ENCODE measurements at regions not wholly inside any gene's neighbourhood (a gene's known extent, or its start where the extent isn't known, plus 50 kb on each side); places are given as distances from the start of the nearest gene placed in this dataset.

GRCh38 chr18:60880184-60880583 is 453.0 kb upstream of the CDH20 start:
- no peak overlapping the region for H2BK120ac ChIP-seq (ENCODE audit: low read depth, low read length, poor library complexity, severe bottlenecking)
- no peaks in the 10 kb centered on the region for H3K23me2 ChIP-seq (ENCODE audit: insufficient read length, low read depth, low read length, poor library complexity, severe bottlenecking)
- H3K4me2 ChIP-seq (ENCODE audit: insufficient read depth, insufficient read length, low read length), result no peak overlapping the region
- H3K4ac ChIP-seq (ENCODE audit: low read depth, low read length), result no peak overlapping the region
- Mint-ChIP-seq H3K4me1 (peaks cover 0 to 5% of the 10 kb centered on the region in 2 experiments; a peak in 2 of 4 replicates), H3K4me3 (no peak overlapping the region), H3K27ac (no peak overlapping the region), H3K36me3 (ENCODE audit: insufficient read depth in 1 of 3, low read depth in 3 of 3) (no peaks in the 10 kb centered on the region), H3K27me3 (ENCODE audit: low read depth) (no peaks in the 10 kb centered on the region), H3K9me3 (no peaks in the 10 kb centered on the region)
- H2AFZ ChIP-seq (ENCODE audit: low read length), result no peak overlapping the region
- no peak overlapping the region for H3K27ac ChIP-seq (ENCODE audit: insufficient read length, low read depth, low read length)
- H4K8ac ChIP-seq (replicated peaks; ENCODE audit: insufficient read length, low read depth, low read length), result no peak overlapping the region
- H4K91ac ChIP-seq (ENCODE audit: insufficient read length, low read depth, low read length), result no peak overlapping the region
- no peaks in the 10 kb centered on the region for H3K79me1 ChIP-seq (ENCODE audit: insufficient read depth, low read depth, low read length, poor library complexity, severe bottlenecking)
- H3K9ac ChIP-seq (ENCODE audit: extremely low read depth, insufficient read length, low read length), result no peak overlapping the region
- H3K27me3 ChIP-seq (ENCODE audit: insufficient read depth, low read length), result no peaks in the 10 kb centered on the region
- H4K20me1 ChIP-seq (ENCODE audit: control insufficient read depth, insufficient read depth, insufficient read length), result no peaks in the 10 kb centered on the region
- no peak overlapping the region for H2BK5ac ChIP-seq (ENCODE audit: insufficient read length, low read length)
- TF ChIP-seq CTCF (conservative IDR thresholded peaks at IDR 0.05), result no peak
- no peak for DNase-seq
- no CpG with 5 or more reads among the region's 2 CpGs for WGBS (ENCODE audit: extremely low coverage, insufficient read length, low lambda C conversion rate)
- no peak overlapping the region for H4K5ac ChIP-seq (ENCODE audit: insufficient read length, low read depth, low read length)
- no peaks in the 10 kb centered on the region for H3K79me2 ChIP-seq (ENCODE audit: insufficient read depth, low read length)
- no peak overlapping the region for H2BK20ac ChIP-seq (ENCODE audit: low read depth, low read length, poor library complexity, severe bottlenecking)
- no peaks in the 10 kb centered on the region for H3K9me3 ChIP-seq (ENCODE audit: control insufficient read depth, low read depth, low read length)
- H3T11ph ChIP-seq (ENCODE audit: low read length), result no peak overlapping the region
- H2BK15ac ChIP-seq (ENCODE audit: low read depth, low read length), result no peak overlapping the region
- H2AK5ac ChIP-seq (ENCODE audit: insufficient read length, low read length), result no peak overlapping the region
- H3K56ac ChIP-seq (ENCODE audit: insufficient read length, low read depth, low read length), result no peak overlapping the region
- no peak overlapping the region for H3K23ac ChIP-seq (ENCODE audit: insufficient read length, low read depth, low read length)
- H2BK12ac ChIP-seq (ENCODE audit: insufficient read length, low read depth, low read length), result no peak overlapping the region
- H3K18ac ChIP-seq (ENCODE audit: insufficient read length, low read depth, low read length), result no peak overlapping the region
- peaks cover 4% of the 10 kb centered on the region; the same call in 1 of the 2 replicates for H3K4me1 ChIP-seq (ENCODE audit: insufficient read depth, low read length)
- H3K14ac ChIP-seq (ENCODE audit: insufficient read depth, low read length), result no peak overlapping the region
